Endothelial cell of umbilical vein (primary cell): ENCODE measurements at regions not wholly inside any gene's neighbourhood (a gene's known extent, or its start where the extent isn't known, plus 50 kb on each side); places are given as distances from the start of the nearest gene placed in this dataset.

Source experiments
- BruUV-seq: library from RNA; stranded (reverse); fragments of 400-500 nt; replicated peaks from 2 replicates; lab custom pipeline; 2021; lab: Mats Ljungman, UMichigan
- CTCF ChIA-PET: fragments of 300-600, 350-600 bp; sonication (Branson Sonifier 250); formaldehyde crosslinking; loops from one replicate; lab custom pipeline; 2021; ENCODE audit warnings: antibody characterized with exemption, inconsistent platforms; lab: Charles Lee
- POLR2A ChIA-PET: fragments of 300-600, 350-600 bp; sonication (Branson Sonifier 250); formaldehyde crosslinking; loops from one replicate; lab custom pipeline; 2021; ENCODE audit warnings: antibody characterized with exemption, inconsistent platforms; lab: Charles Lee
- DNase-seq: peaks from one replicate; pipeline ENCODE4 v3.0.0-alpha.2; 2011; ENCODE audit warnings: low read depth, low spot score
- FAIRE-seq: peaks from 2 replicates; lab custom pipeline; 2011; peaks lifted over from hg19 to GRCh38; lab: Jason Lieb, UNC
- H2AFZ ChIP-seq: 2 replicates; pipeline ENCODE4 v1.6.0; 2012; ENCODE audit warnings: low read depth, low read length, control low read depth, inconsistent platforms
- H3K27ac ChIP-seq: 2 replicates; pipeline ENCODE4 v1.5.1; 2011; ENCODE audit warnings: low read depth, mild to moderate bottlenecking, control low read depth, low read length, moderate library complexity; ENCODE audit not compliant: insufficient read depth
- H3K27me3 ChIP-seq, 2 experiments: 2 replicates each; pipeline versions ENCODE4 v1.6.0 to v1.6.1; 2011; ENCODE audit warnings: low read length in 2 of 2, mixed read lengths in 1 of 2; ENCODE audit not compliant: control insufficient read depth in 2 of 2, insufficient read depth in 2 of 2
- H3K36me3 ChIP-seq, 2 experiments: 2 replicates in 1 of 2; 3 replicates in 1 of 2; pipeline ENCODE4 v1.5.1; 2011; ENCODE audit warnings: low read length in 2 of 2, mild to moderate bottlenecking in 1 of 2, moderate library complexity in 1 of 2; ENCODE audit not compliant: control insufficient read depth in 2 of 2, insufficient read depth in 2 of 2; ENCODE audit errors: extremely low read depth in 1 of 2
- H3K4me1 ChIP-seq: 3 replicates; pipeline ENCODE4 v1.5.1; 2011; ENCODE audit warnings: mild to moderate bottlenecking, low read length; ENCODE audit not compliant: control insufficient read depth, insufficient read depth; ENCODE audit errors: extremely low read depth
- H3K4me2 ChIP-seq: 2 replicates; pipeline ENCODE4 v1.6.1; 2011; ENCODE audit warnings: low read length, control low read depth, mixed read lengths; ENCODE audit not compliant: insufficient read depth
- H3K4me3 ChIP-seq, 3 experiments: fragments of 200-600 bp in 1 of 3; sonication (generic), shearing (Covaris generic) in 1 of 3; replicated peaks in 1 of 3; 2 replicates each; pipeline ENCODE4 v1.5.1; 2011 to 2016; ENCODE audit warnings: control low read depth in 3 of 3, low read length in 3 of 3, mild to moderate bottlenecking in 2 of 3, inconsistent platforms in 1 of 3, low read depth in 1 of 3, moderate library complexity in 1 of 3; ENCODE audit not compliant: insufficient read depth in 1 of 3
- H3K79me2 ChIP-seq: 2 replicates; pipeline ENCODE4 v1.6.0; 2012; ENCODE audit warnings: low read length, inconsistent platforms; ENCODE audit not compliant: control insufficient read depth, insufficient read depth
- H3K9ac ChIP-seq: replicated peaks from 2 replicates; pipeline ENCODE3; 2011; ENCODE audit warnings: low read length, control low read depth; ENCODE audit not compliant: insufficient read depth; ENCODE audit errors: extremely low read depth
- H3K9me1 ChIP-seq: replicated peaks from 3 replicates; pipeline ENCODE4 v1.6.0; 2011; ENCODE audit warnings: mild to moderate bottlenecking, low read length; ENCODE audit not compliant: control insufficient read depth, insufficient read depth; ENCODE audit errors: extremely low read depth
- H3K9me3 ChIP-seq: replicated peaks from 2 replicates; pipeline ENCODE4 v1.5.1; 2012; ENCODE audit warnings: low read length, inconsistent platforms; ENCODE audit not compliant: control insufficient read depth, insufficient read depth
- H4K20me1 ChIP-seq: replicated peaks from 2 replicates; pipeline ENCODE3; 2011; ENCODE audit warnings: mild to moderate bottlenecking, low read length; ENCODE audit not compliant: control insufficient read depth, insufficient read depth; ENCODE audit errors: extremely low read depth
- CTCF ChIP-seq, 2 donors: IDR thresholded peaks; 1 replicate in 1 of 2; 2 replicates in 1 of 2; pipeline ENCODE4 v1.5.1; 2011; ENCODE audit warnings: low read length in 2 of 2, mild to moderate bottlenecking in 2 of 2, moderate library complexity in 2 of 2, control low read depth in 1 of 2, inconsistent platforms in 1 of 2, low read depth in 1 of 2; ENCODE audit not compliant: insufficient read depth in 1 of 2; ENCODE audit errors: extremely low read depth in 1 of 2
- EZH2 ChIP-seq: IDR thresholded peaks from 2 replicates; pipeline ENCODE4 v1.6.1; 2012; ENCODE audit warnings: borderline replicate concordance, low read depth, mild to moderate bottlenecking, moderate library complexity, low read length, inconsistent platforms; ENCODE audit not compliant: severe bottlenecking
- FOS ChIP-seq: IDR thresholded peaks from 2 replicates; pipeline ENCODE4 v1.6.1; 2011; ENCODE audit warnings: mild to moderate bottlenecking, low read length, moderate library complexity, borderline replicate concordance; ENCODE audit not compliant: insufficient read depth
- GATA2 ChIP-seq: IDR thresholded peaks from 2 replicates; pipeline ENCODE4 v1.7.0; 2011; ENCODE audit warnings: low read depth, mild to moderate bottlenecking, moderate library complexity, mixed read lengths, low read length; ENCODE audit not compliant: insufficient read length, insufficient read depth
- JUN ChIP-seq: IDR thresholded peaks from 2 replicates; pipeline ENCODE4 v1.6.1; 2011; ENCODE audit warnings: borderline replicate concordance, low read depth; ENCODE audit not compliant: insufficient read length, insufficient read depth
- MAX ChIP-seq: IDR thresholded peaks from 2 replicates; pipeline ENCODE4 v1.6.1; 2011; ENCODE audit not compliant: insufficient read depth, insufficient read length
- MYC ChIP-seq: IDR thresholded peaks from one replicate; pipeline ENCODE4 v1.6.1; 2011; ENCODE audit warnings: mild to moderate bottlenecking, low read depth, low read length
- POLR2A ChIP-seq: IDR thresholded peaks from 2 replicates; pipeline ENCODE4 v1.6.1; 2012; ENCODE audit warnings: low read depth, mild to moderate bottlenecking, control low read depth, low read length
- POLR2AphosphoS5 ChIP-seq: IDR thresholded peaks from 2 replicates; pipeline ENCODE4 v1.6.1; 2012; ENCODE audit warnings: low read depth, mild to moderate bottlenecking, control low read depth, low read length, moderate library complexity; ENCODE audit not compliant: insufficient read depth
- dilution Hi-C: fragments of 300-500 bp; cut with MboI; formaldehyde crosslinking; loops from one replicate; pipeline ENCODE4 v1.15.0; 2019; ENCODE audit warnings: low sequenced_read_pairs; ENCODE audit not compliant: extremely low pct_ligation_motif_present
- intact Hi-C: fragments of 100-400 bp; cut with micrococcal nuclease; formaldehyde crosslinking; loops from one replicate; pipeline ENCODE4 v1.10.0; 2022

DNA sequence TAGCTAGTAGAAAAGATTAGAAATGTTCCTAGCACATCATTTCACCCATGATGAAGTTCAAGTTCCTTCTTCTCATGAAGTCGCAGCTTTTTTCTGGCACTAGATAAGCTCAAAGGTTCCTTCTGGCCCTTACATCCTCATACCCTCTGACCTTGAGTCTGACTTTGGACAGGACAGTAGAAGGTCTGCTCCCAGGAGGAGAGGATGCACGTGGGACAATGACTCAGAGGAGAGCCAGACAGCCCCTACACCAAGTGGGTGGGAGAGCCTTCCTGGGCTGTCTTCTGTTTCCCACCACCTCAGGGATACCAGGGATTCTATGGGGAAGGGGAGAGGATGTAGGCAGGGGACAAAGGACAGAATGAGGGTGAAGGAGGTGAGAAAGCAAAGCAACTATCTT, 86.0 kb downstream of the HHIPL2 start:
- POLR2A ChIA-PET: no interaction called here

More for the DNA sequence above, 86.0 kb downstream of the HHIPL2 start:
- Histone ChIP-seq H3K9me1 (no peaks in the 10 kb centered on the region), H3K79me2 (no peaks in the 10 kb centered on the region), H3K36me3 (no peaks in the 10 kb centered on the region), H2AFZ (no peak overlapping the region), H3K27ac (no peak overlapping the region), H3K4me1 (peaks cover 2% of the 10 kb centered on the region), H4K20me1 (no peaks in the 10 kb centered on the region), H3K4me3 (no peak overlapping the region), H3K4me2 (no peak overlapping the region), H3K27me3 (peaks cover 7 to 8% of the 10 kb centered on the region in 2 experiments), H3K9ac (no peak overlapping the region), H3K9me3 (no peaks in the 10 kb centered on the region)
- FAIRE-seq: no peak
- no TSS peak for BruUV-seq
- TF ChIP-seq MYC (no peak), MAX (no peak), EZH2 (no peak), POLR2A (no peak), GATA2 (no peak), FOS (no peak), POLR2AphosphoS5 (no peak), CTCF (IDR thresholded peaks at IDR 0.05; ENCODE audit: extremely low read depth in 1 of 2, insufficient read depth in 1 of 2, low read depth in 1 of 2, low read length in 2 of 2) (no peak), JUN (no peak)
- CTCF ChIA-PET: interaction anchor here (1.6 kb wide), 1 partner anchor 172 kb away, joined by 14 read pairs; no protein-coding TSS in a partner anchor
- dilution Hi-C loops: no loop called here
- intact Hi-C loops: no loop called here
- DNase-seq: no peak
